MCF 10A (cell line): ENCODE measurements at regions not wholly inside any gene's neighbourhood (a gene's known extent, or its start where the extent isn't known, plus 50 kb on each side); places are given as distances from the start of the nearest gene placed in this dataset.

ENCODE experiments used
- BruUV-seq: library from RNA; stranded (reverse); fragments of 400-500 nt; replicated peaks from 2 replicates; lab custom pipeline; 2021; lab: Mats Ljungman, UMichigan
- CTCF ChIA-PET: fragments of 300-600 bp; sonication (Branson Sonifier 250); formaldehyde crosslinking; extraction: SDS; loops from one replicate; lab custom pipeline; 2021; ENCODE audit warnings: antibody characterized with exemption, inconsistent platforms; lab: Yijun Ruan, JAX
- POLR2A ChIA-PET: fragments of 300-600, 350-650 bp; sonication (Branson Sonifier 250); formaldehyde crosslinking; extraction: SDS; loops from one replicate; lab custom pipeline; 2020; ENCODE audit warnings: antibody characterized with exemption, inconsistent platforms; lab: Yijun Ruan, JAX
- DNase-seq: peaks from one replicate; pipeline ENCODE4 v3.0.0-alpha.2; 2018; ENCODE audit not compliant: unreplicated experiment
- H3K27ac Mint-ChIP-seq: one replicate; pipeline ENCODE4 v1.8.0; 2022; ENCODE audit warnings: mild to moderate bottlenecking, low read depth, mixed read lengths; ENCODE audit not compliant: unreplicated experiment
- H3K27me3 Mint-ChIP-seq: one replicate; pipeline ENCODE4 v1.8.0; 2022; ENCODE audit warnings: mixed read lengths; ENCODE audit not compliant: insufficient read depth, unreplicated experiment
- H3K36me3 Mint-ChIP-seq: one replicate; pipeline ENCODE4 v1.8.0; 2022; ENCODE audit warnings: mild to moderate bottlenecking, moderate library complexity, mixed read lengths; ENCODE audit not compliant: insufficient read depth, unreplicated experiment
- H3K4me1 Mint-ChIP-seq: one replicate; pipeline ENCODE4 v1.8.0; 2022; ENCODE audit warnings: mixed read lengths; ENCODE audit not compliant: insufficient read depth, unreplicated experiment
- H3K4me3 Mint-ChIP-seq: one replicate; pipeline ENCODE4 v1.8.0; 2022; ENCODE audit warnings: mild to moderate bottlenecking, moderate library complexity, mixed read lengths; ENCODE audit not compliant: unreplicated experiment
- H3K9me3 Mint-ChIP-seq: one replicate; pipeline ENCODE4 v1.8.0; 2022; ENCODE audit warnings: mixed read lengths; ENCODE audit not compliant: unreplicated experiment
- CTCF ChIP-seq: fragments of 200-600 bp; IDR thresholded peaks from one replicate; pipeline ENCODE4 v1.8.0; 2022; ENCODE audit warnings: antibody characterized with exemption, mild to moderate bottlenecking; ENCODE audit not compliant: unreplicated experiment
- intact Hi-C: fragments of 100-400 bp; cut with micrococcal nuclease; formaldehyde crosslinking; loops from 2 replicates; pipeline ENCODE4 v1.14.1; 2022

GRCh38 chr4:12576409-12576808 lies 907.7 kb downstream of the RAB28 start:
- intact Hi-C loops: no loop called here
- H3K36me3 Mint-ChIP-seq: peaks cover 6% of the 10 kb centered on the region

GRCh38 chr4:12573716-12574115 lies 910.4 kb downstream of the RAB28 start:
- intact Hi-C loops: no loop called here
- Mint-ChIP-seq H3K27ac (no peak overlapping the region), H3K4me1 (peaks cover 25% of the 10 kb centered on the region), H3K9me3 (no peaks in the 10 kb centered on the region), H3K27me3 (no peaks in the 10 kb centered on the region), H3K36me3 (no peaks in the 10 kb centered on the region), H3K4me3 (no peak overlapping the region)
- no peak for TF ChIP-seq CTCF
- no peak for DNase-seq
- ChIA-PET CTCF (no interaction called here), POLR2A (no interaction called here)
- no TSS peak for BruUV-seq

More at GRCh38 chr4:12576409-12576808, 907.7 kb downstream of the RAB28 start:
- ChIA-PET POLR2A (no interaction called here), CTCF (no interaction called here)
- BruUV-seq: no TSS peak
- Mint-ChIP-seq H3K4me3 (no peak overlapping the region), H3K27me3 (no peaks in the 10 kb centered on the region), H3K9me3 (no peaks in the 10 kb centered on the region), H3K4me1 (peaks cover 35% of the 10 kb centered on the region), H3K27ac (no peak overlapping the region)
- no peak for DNase-seq
- TF ChIP-seq CTCF: no peak

GRCh38 chr4:12562476-12563140 lies 921.5 kb downstream of the RAB28 start:
- POLR2A ChIA-PET: interaction anchor here (0.6 kb wide), 1 partner anchor 910 kb away, joined by 3 read pairs; no protein-coding TSS in a partner anchor

GRCh38 chr4:12562021-12562420 lies 922.1 kb downstream of the RAB28 start:
- TF ChIP-seq CTCF: no peak
- DNase-seq: peak; percentile 65
- no peaks in the 10 kb centered on the region for H3K36me3 Mint-ChIP-seq
- POLR2A ChIA-PET: interaction anchor here (0.6 kb wide), 1 partner anchor 1017 kb away, joined by 3 read pairs; no protein-coding TSS in a partner anchor
- H3K27me3 Mint-ChIP-seq: no peaks in the 10 kb centered on the region
- H3K4me3 Mint-ChIP-seq: no peak overlapping the region
- H3K4me1 Mint-ChIP-seq: peaks cover 7% of the 10 kb centered on the region
- intact Hi-C loops: no loop called here
- no peaks in the 10 kb centered on the region for H3K9me3 Mint-ChIP-seq
- CTCF ChIA-PET: no interaction called here
- H3K27ac Mint-ChIP-seq: no peak overlapping the region
- no TSS peak for BruUV-seq

More at GRCh38 chr4:12562476-12563140, 921.5 kb downstream of the RAB28 start:
- no TSS peak for BruUV-seq
- H3K4me1 Mint-ChIP-seq: peaks cover 7% of the 10 kb centered on the region
- no peak overlapping the region for H3K4me3 Mint-ChIP-seq
- no peak overlapping the region for H3K27ac Mint-ChIP-seq
- no peaks in the 10 kb centered on the region for H3K27me3 Mint-ChIP-seq
- no peaks in the 10 kb centered on the region for H3K36me3 Mint-ChIP-seq
- CTCF ChIA-PET: interaction anchor here (0.6 kb wide), 1 partner anchor 590 kb away, joined by 3 read pairs; no protein-coding TSS in a partner anchor
- DNase-seq: no peak
- TF ChIP-seq CTCF: no peak
- intact Hi-C loops: no loop called here
- H3K9me3 Mint-ChIP-seq: no peaks in the 10 kb centered on the region
